Activated CD8-positive, alpha-beta T cell treated with anti-CD3 and anti-CD28 coated beads, Interleukin-2, amount 10 ng/mL, durations not matched to agents 7 days and 5 days (primary cell): ENCODE measurements at regions not wholly inside any gene's neighbourhood (a gene's known extent, or its start where the extent isn't known, plus 50 kb on each side); places are given as distances from the start of the nearest gene placed in this dataset.

Experiments
- ATAC-seq: fragments of 150-1000 bp; cut with Tn5 transposase; one replicate; pipeline ENCODE4 v1.10.0; 2021; ENCODE audit warnings: moderate library complexity
- CTCF ChIA-PET: fragments of 350-600 bp; sonication (Branson Sonifier 250); formaldehyde crosslinking; loops from one replicate; lab custom pipeline; 2021; ENCODE audit warnings: antibody characterized with exemption; lab: Charles Lee
- POLR2A ChIA-PET: fragments of 350-600 bp; sonication (Branson Sonifier 250); formaldehyde crosslinking; loops from one replicate; lab custom pipeline; 2021; ENCODE audit warnings: antibody characterized with exemption; lab: Charles Lee
- DNase-seq: peaks from one replicate; pipeline ENCODE4 v3.0.0-alpha.2; 2020
- H3K27ac Mint-ChIP-seq: one replicate; pipeline ENCODE4 v1.8.0; 2021; ENCODE audit warnings: mild to moderate bottlenecking, mixed read lengths
- H3K27me3 Mint-ChIP-seq: one replicate; pipeline ENCODE4 v1.8.0; 2021; ENCODE audit warnings: low read depth, mixed read lengths
- H3K36me3 Mint-ChIP-seq: one replicate; pipeline ENCODE4 v1.8.0; 2021; ENCODE audit warnings: low read depth, mixed read lengths
- H3K4me1 Mint-ChIP-seq: one replicate; pipeline ENCODE4 v1.8.0; 2021; ENCODE audit warnings: low read depth, mixed read lengths
- H3K4me3 Mint-ChIP-seq: one replicate; pipeline ENCODE4 v1.8.0; 2021; ENCODE audit warnings: mild to moderate bottlenecking, mixed read lengths
- H3K9me3 Mint-ChIP-seq: one replicate; pipeline ENCODE4 v1.8.0; 2022; ENCODE audit warnings: mixed read lengths; ENCODE audit not compliant: insufficient read depth

DNA sequence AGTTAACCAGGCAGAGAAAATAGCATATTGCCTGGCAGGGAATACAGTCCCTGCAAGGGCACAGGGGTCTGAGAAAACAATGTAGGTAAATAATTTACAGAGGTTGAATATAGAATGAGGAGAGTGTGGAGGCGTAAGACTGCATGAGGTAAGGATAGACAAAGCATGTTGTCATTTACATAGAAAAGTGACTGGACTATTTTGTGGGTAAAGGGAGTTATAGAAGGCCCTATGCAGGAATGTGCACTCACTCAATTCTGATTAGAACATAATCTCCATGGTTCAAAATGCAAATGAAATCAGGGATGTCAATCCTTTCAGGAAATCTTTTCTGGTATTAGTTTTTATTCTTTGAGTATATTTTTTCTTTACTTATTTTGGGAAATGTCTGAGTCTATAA is 285.7 kb upstream of the SALL1 start:
- ATAC-seq (no peak), DNase-seq (no peak)
- H3K4me3 Mint-ChIP-seq, result no peak overlapping the region
- ChIA-PET CTCF (no interaction called here), POLR2A (no interaction called here)
- H3K27me3 Mint-ChIP-seq, result peaks cover 6% of the 10 kb centered on the region
- no peaks in the 10 kb centered on the region for H3K4me1 Mint-ChIP-seq
- no peaks in the 10 kb centered on the region for H3K9me3 Mint-ChIP-seq
- no peaks in the 10 kb centered on the region for H3K36me3 Mint-ChIP-seq
- H3K27ac Mint-ChIP-seq, result no peak overlapping the region

DNA sequence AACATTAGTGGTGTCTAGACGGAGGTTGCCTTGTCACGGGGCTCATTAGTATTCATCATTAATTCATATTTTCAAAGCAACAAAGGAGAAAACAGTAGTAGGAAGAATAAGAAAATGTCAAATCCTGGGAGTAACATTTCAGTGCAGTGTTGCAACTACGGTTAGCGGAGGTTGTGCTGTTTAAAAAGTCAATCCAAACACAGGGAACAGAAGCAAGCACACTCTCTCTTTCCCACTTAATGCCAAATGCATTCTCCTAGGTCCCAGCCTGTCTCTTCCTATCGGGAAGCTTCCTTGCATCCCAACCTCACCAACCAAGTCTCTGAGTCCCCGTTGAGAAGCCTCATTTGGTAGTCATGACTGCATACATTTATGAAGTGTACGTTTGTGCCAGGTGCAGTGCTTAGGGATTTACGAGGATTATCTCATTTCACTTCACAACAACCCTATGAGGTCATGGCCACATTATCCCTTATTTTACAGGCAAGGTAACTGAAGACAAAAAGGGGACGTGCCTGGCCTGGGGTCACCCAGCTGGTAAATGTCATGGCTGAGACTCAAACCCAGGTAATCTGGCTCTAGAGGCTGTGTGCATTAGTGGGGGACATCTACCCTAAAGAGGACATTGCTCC is 283.6 kb upstream of the SALL1 start:
- ATAC-seq (no peak), DNase-seq (no peak)
- no peak overlapping the region for H3K4me3 Mint-ChIP-seq
- H3K27ac Mint-ChIP-seq, result no peak overlapping the region
- H3K4me1 Mint-ChIP-seq, result no peaks in the 10 kb centered on the region
- no peaks in the 10 kb centered on the region for H3K9me3 Mint-ChIP-seq
- ChIA-PET POLR2A (no interaction called here), CTCF (no interaction called here)
- H3K27me3 Mint-ChIP-seq, result no peaks in the 10 kb centered on the region
- H3K36me3 Mint-ChIP-seq, result no peaks in the 10 kb centered on the region

DNA sequence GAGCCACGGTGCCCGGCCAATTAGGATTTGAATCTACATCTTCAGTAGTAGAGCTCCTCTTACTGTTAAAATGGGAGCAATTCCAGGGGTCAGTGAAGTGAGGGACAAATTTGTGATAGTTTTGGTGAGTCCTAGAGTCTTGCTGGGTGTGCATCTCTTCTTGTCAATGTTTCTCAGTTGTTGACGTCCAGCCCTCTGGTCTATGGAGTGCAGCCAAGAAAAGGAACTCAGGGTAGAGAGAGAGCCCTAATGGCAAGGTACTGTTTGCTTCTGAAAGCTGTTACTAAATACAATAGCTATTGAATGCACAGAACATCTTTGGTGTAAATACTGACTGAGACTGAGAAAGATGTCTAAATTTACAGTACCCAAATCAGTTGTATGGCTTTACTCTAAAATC is 282.5 kb upstream of the SALL1 start:
- POLR2A ChIA-PET, result no interaction called here
- H3K27ac Mint-ChIP-seq, result no peak overlapping the region
- ATAC-seq (no peak), DNase-seq (no peak)
- H3K4me3 Mint-ChIP-seq, result no peak overlapping the region
- H3K9me3 Mint-ChIP-seq, result no peaks in the 10 kb centered on the region
- H3K36me3 Mint-ChIP-seq, result no peaks in the 10 kb centered on the region
- CTCF ChIA-PET, result no interaction called here
- H3K4me1 Mint-ChIP-seq, result no peaks in the 10 kb centered on the region
- H3K27me3 Mint-ChIP-seq, result no peaks in the 10 kb centered on the region

DNA sequence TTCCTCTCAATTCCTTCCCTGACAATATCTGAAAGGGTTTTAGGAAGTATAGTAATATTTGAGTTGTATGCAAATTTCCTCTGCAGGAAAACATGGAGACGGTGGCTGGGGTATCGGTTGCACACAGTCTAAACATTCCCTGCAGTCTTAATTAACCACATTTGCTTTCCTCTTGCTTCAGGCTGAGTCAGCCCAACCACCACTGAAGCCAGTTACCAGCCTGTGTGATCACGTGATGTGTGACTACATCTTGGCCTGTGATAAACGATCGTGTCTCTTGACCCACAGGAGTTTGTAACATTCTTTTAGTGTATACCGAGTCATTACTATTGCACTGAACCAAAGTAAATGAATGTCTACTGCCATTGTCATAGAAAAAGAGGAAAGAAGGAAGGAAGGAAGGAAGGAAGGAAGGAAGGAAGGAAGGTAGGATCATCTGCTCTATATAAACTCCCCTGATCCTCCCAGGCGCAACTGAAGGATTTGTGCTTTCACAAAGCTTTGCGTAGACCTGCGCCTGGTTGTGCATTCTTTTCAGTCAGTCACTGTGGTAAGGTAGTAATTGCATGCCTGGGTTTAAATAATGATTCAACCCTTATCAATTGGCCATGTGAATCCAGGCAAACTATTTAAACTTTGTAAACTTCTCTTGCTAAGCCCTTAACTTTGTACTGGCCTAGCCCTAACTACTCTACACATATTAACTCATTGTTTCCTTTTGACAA is 280.6 kb upstream of the SALL1 start:
- DNase-seq (no peak), ATAC-seq (no peak)
- no peak overlapping the region for H3K4me3 Mint-ChIP-seq
- no peaks in the 10 kb centered on the region for H3K9me3 Mint-ChIP-seq
- H3K27ac Mint-ChIP-seq, result no peak overlapping the region
- H3K27me3 Mint-ChIP-seq, result no peaks in the 10 kb centered on the region
- no peaks in the 10 kb centered on the region for H3K4me1 Mint-ChIP-seq
- ChIA-PET CTCF (no interaction called here), POLR2A (no interaction called here)
- no peaks in the 10 kb centered on the region for H3K36me3 Mint-ChIP-seq

DNA sequence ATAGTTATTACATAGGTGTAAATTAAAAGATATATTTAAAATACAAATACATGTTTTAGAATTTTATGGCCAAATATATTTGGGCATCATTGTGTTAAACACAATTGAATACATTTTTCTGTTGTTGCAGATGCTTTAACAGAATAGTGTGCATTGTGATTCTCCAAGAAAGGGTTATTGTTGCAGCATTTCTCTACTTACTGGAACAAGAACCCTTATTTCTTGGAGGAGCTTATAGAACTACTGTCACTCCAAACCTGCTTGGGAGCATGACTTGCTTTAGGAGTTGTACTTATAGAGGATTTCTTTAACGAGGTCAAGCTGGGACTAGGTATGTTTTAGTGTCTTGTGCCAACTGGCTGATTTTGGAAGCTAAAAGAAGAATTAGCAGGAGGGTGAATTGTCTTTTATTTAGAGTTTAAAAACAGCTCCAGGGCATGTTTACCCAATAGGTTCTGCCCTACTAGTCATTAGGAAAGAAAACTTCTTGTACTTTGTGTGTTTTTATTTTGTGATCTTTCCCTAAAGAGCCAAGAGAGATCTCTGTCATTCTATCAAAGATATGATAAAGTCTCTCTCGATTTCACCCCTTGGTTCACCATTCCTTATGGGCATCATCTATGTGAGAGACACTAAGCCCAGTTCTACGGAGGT is 279.8 kb upstream of the SALL1 start:
- ATAC-seq, result no peak
- Mint-ChIP-seq H3K9me3 (no peaks in the 10 kb centered on the region), H3K4me3 (no peak overlapping the region), H3K4me1 (no peaks in the 10 kb centered on the region), H3K36me3 (no peaks in the 10 kb centered on the region), H3K27ac (no peak overlapping the region), H3K27me3 (no peaks in the 10 kb centered on the region)
- CTCF ChIA-PET, result no interaction called here
- DNase-seq, result no peak
- POLR2A ChIA-PET, result no interaction called here

DNA sequence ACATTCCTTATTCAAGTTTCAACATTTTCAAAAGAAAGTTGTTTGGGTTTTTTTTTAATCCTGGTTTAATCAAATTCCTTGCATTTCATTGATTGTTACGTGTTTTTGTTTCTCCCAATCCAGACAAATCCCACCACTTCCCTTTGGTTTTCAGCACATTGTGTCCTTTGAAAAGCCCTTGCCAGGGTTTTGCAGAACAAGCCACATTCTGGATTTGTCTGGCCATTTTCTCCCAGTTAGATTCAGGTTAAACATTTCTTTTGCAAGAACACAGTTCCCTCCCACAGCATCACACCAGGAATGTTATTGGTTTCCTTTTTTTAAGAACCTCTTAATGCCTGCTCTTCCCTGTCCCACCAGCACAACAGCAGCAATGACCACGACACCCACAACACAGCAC is 278.0 kb upstream of the SALL1 start:
- POLR2A ChIA-PET, result no interaction called here
- no peaks in the 10 kb centered on the region for H3K36me3 Mint-ChIP-seq

DNA sequence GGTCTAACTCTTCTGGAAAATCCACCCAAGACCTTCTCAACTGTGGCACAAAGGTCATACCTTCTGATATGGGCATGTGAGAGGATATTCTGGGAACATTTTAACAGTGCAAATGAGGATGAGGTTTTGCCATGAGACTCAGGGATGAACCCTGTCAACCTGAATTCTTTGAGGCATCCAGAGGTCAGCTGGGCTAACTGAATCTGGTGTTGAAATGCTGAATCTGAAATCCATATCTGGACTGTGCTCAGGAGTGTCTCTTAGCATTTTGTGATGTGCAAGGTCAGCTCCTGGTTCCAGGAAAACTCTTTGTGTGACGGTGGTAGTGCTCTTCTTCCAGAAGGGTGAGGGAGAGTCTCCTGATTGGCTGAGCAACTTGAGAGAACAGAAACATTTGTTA is 276.0 kb upstream of the SALL1 start:
- Mint-ChIP-seq H3K4me1 (no peaks in the 10 kb centered on the region), H3K27me3 (no peaks in the 10 kb centered on the region), H3K27ac (no peak overlapping the region), H3K36me3 (no peaks in the 10 kb centered on the region), H3K9me3 (no peaks in the 10 kb centered on the region), H3K4me3 (no peak overlapping the region)
- no peak for ATAC-seq
- no peak for DNase-seq
- ChIA-PET POLR2A (no interaction called here), CTCF (no interaction called here)

More for the DNA sequence above, 278.0 kb upstream of the SALL1 start:
- no peak overlapping the region for H3K27ac Mint-ChIP-seq
- DNase-seq (no peak), ATAC-seq (no peak)
- H3K4me1 Mint-ChIP-seq, result no peaks in the 10 kb centered on the region
- no peaks in the 10 kb centered on the region for H3K9me3 Mint-ChIP-seq
- CTCF ChIA-PET, result no interaction called here
- H3K4me3 Mint-ChIP-seq, result no peak overlapping the region
- H3K27me3 Mint-ChIP-seq, result no peaks in the 10 kb centered on the region

DNA sequence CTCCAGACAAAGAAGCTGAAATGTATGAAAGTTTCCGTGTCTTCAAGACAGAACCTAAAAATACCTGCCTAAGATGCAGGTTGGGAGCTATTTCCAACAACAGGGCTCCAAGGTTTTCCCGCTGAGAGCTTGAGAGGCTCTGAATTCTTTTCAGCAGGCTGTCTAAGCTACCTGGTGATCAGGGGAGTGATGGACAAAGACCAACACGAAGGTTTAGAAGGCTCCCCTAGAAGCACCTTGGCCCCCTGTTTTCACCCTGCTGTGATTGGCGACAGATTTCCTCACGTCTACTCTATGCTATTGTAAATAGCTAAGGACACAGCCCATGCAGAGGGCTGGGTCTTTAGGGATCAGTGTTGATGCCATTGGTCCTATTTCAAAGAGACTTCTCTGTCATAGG is 275.2 kb upstream of the SALL1 start:
- Mint-ChIP-seq H3K27me3 (no peaks in the 10 kb centered on the region), H3K36me3 (no peaks in the 10 kb centered on the region), H3K27ac (no peak overlapping the region), H3K4me3 (no peak overlapping the region), H3K4me1 (no peaks in the 10 kb centered on the region), H3K9me3 (no peaks in the 10 kb centered on the region)
- ChIA-PET POLR2A (no interaction called here), CTCF (no interaction called here)
- ATAC-seq (no peak), DNase-seq (no peak)

DNA sequence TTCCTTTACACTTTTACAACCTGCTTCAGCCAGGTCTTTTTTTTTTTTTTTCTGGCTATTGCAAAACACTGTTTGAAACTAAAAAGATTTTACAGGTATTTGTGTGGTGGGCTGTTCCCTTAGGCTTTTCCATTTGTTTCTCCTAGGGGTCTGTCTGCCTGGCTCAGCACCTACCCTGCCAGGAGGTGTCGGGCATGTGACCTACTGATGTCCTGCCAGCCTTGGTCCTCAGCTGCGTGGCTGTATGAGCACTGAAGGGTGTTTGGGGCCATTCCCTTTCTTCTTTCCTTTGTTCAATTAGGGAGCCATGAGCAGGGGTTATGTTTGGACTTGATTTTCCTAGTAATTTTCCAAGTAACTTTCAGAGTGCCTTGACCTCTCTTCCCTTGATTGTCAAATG is 269.2 kb upstream of the SALL1 start:
- H3K27ac Mint-ChIP-seq, result no peak overlapping the region
- no peaks in the 10 kb centered on the region for H3K27me3 Mint-ChIP-seq
- ATAC-seq, result no peak
- no peaks in the 10 kb centered on the region for H3K9me3 Mint-ChIP-seq
- POLR2A ChIA-PET, result no interaction called here
- no peaks in the 10 kb centered on the region for H3K36me3 Mint-ChIP-seq
- H3K4me1 Mint-ChIP-seq, result no peaks in the 10 kb centered on the region
- CTCF ChIA-PET, result no interaction called here
- no peak overlapping the region for H3K4me3 Mint-ChIP-seq
- no peak for DNase-seq

DNA sequence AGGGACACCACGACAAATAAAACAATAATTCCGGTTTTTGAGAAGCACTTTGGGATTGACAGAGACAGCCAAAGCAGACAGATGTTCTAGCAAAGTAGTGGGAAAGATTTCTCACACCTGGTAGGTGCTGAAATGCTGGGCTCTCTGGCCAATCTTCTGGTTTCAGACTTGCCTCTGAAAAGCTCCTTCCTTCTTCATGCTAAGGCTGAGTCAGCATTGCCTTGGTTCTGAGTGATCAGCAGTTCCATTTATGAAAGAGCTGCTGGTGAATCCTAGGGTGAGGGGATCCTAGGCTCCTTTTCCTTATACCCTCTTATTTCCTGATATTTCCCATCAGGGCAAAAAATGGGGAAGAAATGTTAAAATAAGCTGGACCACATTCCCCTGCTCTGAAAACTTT is 268.7 kb upstream of the SALL1 start:
- Mint-ChIP-seq H3K4me1 (no peaks in the 10 kb centered on the region), H3K27me3 (no peaks in the 10 kb centered on the region), H3K36me3 (no peaks in the 10 kb centered on the region), H3K4me3 (no peak overlapping the region), H3K27ac (no peak overlapping the region), H3K9me3 (no peaks in the 10 kb centered on the region)
- DNase-seq (no peak), ATAC-seq (no peak)
- ChIA-PET POLR2A (no interaction called here), CTCF (no interaction called here)

DNA sequence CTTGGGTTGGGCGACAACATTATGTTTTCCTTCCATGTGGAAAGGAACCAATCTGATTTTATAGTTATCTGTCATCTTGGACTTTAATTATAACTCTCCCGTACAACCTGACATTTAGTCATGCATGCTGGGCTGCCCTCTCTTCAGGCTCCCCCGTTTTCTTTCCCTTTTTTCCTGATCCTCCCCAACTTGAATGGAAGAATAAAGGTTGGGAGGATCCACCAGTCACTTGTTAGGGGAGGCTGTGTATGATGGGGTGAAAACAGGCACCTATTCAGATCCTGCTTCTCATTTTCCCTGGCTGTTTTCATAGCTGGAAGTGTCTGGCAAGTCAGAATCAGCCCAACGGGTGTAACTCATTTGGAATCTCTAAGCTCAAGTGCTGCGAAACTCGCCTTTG is 267.2 kb upstream of the SALL1 start:
- no peaks in the 10 kb centered on the region for H3K4me1 Mint-ChIP-seq
- POLR2A ChIA-PET, result no interaction called here
- CTCF ChIA-PET, result no interaction called here

DNA sequence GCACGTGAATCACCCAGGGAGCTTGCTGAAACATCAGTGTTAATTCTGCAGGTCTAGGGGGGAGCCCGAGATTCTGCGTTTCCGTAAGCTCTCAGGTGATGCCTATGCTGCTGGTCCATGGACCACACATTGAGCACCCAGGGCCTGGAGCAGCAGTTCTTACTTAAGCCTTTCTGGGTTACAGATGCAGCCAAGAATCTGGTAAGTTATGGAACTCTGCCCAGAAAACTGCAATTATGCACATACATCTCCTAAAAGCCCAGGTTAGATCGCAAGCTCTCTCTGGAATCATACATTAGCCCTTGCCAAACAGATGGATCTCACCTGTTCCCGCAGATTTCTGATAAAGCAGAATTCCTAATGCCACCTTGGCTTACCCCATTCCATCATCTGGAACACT is 265.9 kb upstream of the SALL1 start:
- no peaks in the 10 kb centered on the region for H3K4me1 Mint-ChIP-seq
- ATAC-seq (no peak), DNase-seq (no peak)
- no peaks in the 10 kb centered on the region for H3K27me3 Mint-ChIP-seq
- CTCF ChIA-PET, result no interaction called here
- H3K9me3 Mint-ChIP-seq, result no peaks in the 10 kb centered on the region
- no peak overlapping the region for H3K27ac Mint-ChIP-seq
- POLR2A ChIA-PET, result no interaction called here
- H3K4me3 Mint-ChIP-seq, result no peak overlapping the region
- H3K36me3 Mint-ChIP-seq, result no peaks in the 10 kb centered on the region

More for the DNA sequence above, 267.2 kb upstream of the SALL1 start:
- DNase-seq (no peak), ATAC-seq (no peak)
- Mint-ChIP-seq H3K27me3 (no peaks in the 10 kb centered on the region), H3K9me3 (no peaks in the 10 kb centered on the region), H3K36me3 (no peaks in the 10 kb centered on the region), H3K4me3 (no peak overlapping the region), H3K27ac (no peak overlapping the region)
